OCI-LY7 (cell line): ENCODE measurements at regions not wholly inside any gene's neighbourhood (a gene's known extent, or its start where the extent isn't known, plus 50 kb on each side); places are given as distances from the start of the nearest gene placed in this dataset.

ENCODE experiments used
- BruUV-seq: library from RNA; stranded (reverse); fragments of 400-500 nt; replicated peaks from 2 replicates; lab custom pipeline; 2021; lab: Mats Ljungman, UMichigan
- CTCF ChIA-PET: fragments of 300-600 bp; sonication (Branson Sonifier 250); formaldehyde crosslinking; loops from one replicate; lab custom pipeline; 2022; ENCODE audit warnings: antibody characterized with exemption; ENCODE audit not compliant: unreplicated experiment; lab: Charles Lee
- POLR2A ChIA-PET: fragments of 300-600 bp; sonication (Branson Sonifier 250); formaldehyde crosslinking; loops from one replicate; lab custom pipeline; 2022; ENCODE audit warnings: antibody characterized with exemption; lab: Charles Lee
- DNase-seq: peaks from one replicate; pipeline ENCODE4 v3.0.0-alpha.2; 2015; ENCODE audit warnings: low spot score
- H2AFZ ChIP-seq: fragments of 200-600 bp; sonication (generic), shearing (Covaris generic); 2 replicates; pipeline ENCODE4 v1.6.1; 2014; ENCODE audit warnings: mild to moderate bottlenecking, antibody characterized with exemption, low read length, moderate library complexity
- H3K27ac ChIP-seq: fragments of 200-600 bp; sonication (generic); 2 replicates; pipeline ENCODE4 v1.5.1; 2014; ENCODE audit warnings: mixed run types, low read depth, mild to moderate bottlenecking, moderate library complexity, low read length, inconsistent platforms; ENCODE audit not compliant: poor library complexity, severe bottlenecking
- H3K36me3 ChIP-seq: fragments of 200-600 bp; sonication (generic); 2 replicates; pipeline ENCODE4 v1.6.1; 2014; ENCODE audit warnings: mild to moderate bottlenecking, antibody characterized with exemption, low read length, moderate library complexity, mixed read lengths; ENCODE audit not compliant: insufficient read depth
- H3K4me1 ChIP-seq: fragments of 200-600 bp; sonication (generic); 2 replicates; pipeline ENCODE4 v1.5.1; 2014; ENCODE audit warnings: mild to moderate bottlenecking, low read length; ENCODE audit not compliant: insufficient read depth, poor library complexity, severe bottlenecking
- H3K4me2 ChIP-seq: fragments of 200-600 bp; sonication (generic); 2 replicates; pipeline ENCODE4 v1.6.1; 2014; ENCODE audit warnings: mild to moderate bottlenecking, low read length
- H3K4me3 ChIP-seq: fragments of 200-600 bp; sonication (generic); 2 replicates; pipeline ENCODE4 v1.5.1; 2014; ENCODE audit warnings: mild to moderate bottlenecking, low read depth, low read length; ENCODE audit not compliant: poor library complexity, severe bottlenecking
- H3K79me2 ChIP-seq: fragments of 200-600 bp; sonication (generic); 2 replicates; pipeline ENCODE4 v1.6.1; 2016; ENCODE audit warnings: low read depth, mild to moderate bottlenecking, low read length, moderate library complexity, mixed read lengths; ENCODE audit not compliant: insufficient read depth
- H3K9me2 ChIP-seq: fragments of 200-600 bp; sonication (generic); 2 replicates; pipeline ENCODE4 v1.6.1; 2016; ENCODE audit warnings: mild to moderate bottlenecking, low read length, mixed read lengths; ENCODE audit not compliant: insufficient read depth
- H3K9me3 ChIP-seq: fragments of 200-600 bp; sonication (generic); 2 replicates; pipeline ENCODE4 v1.6.1; 2014; ENCODE audit warnings: mild to moderate bottlenecking, mixed run types, low read length, mixed read lengths
- H4K20me1 ChIP-seq: fragments of 200-600 bp; sonication (generic); 2 replicates; pipeline ENCODE4 v1.6.1; 2014; ENCODE audit warnings: mild to moderate bottlenecking, antibody characterized with exemption, low read length, moderate library complexity, mixed read lengths; ENCODE audit not compliant: insufficient read depth
- EZH2phosphoT487 ChIP-seq: fragments of 200-600 bp; sonication (generic); IDR thresholded peaks from 2 replicates; pipeline ENCODE4 v1.6.1; 2018; ENCODE audit warnings: low read depth, borderline replicate concordance, mild to moderate bottlenecking, mixed run types, antibody characterized with exemption, low read length, moderate library complexity, mixed read lengths
- intact Hi-C: fragments of 100-400 bp; cut with micrococcal nuclease; formaldehyde crosslinking; loops from one replicate; pipeline ENCODE4 v1.10.0; 2022; ENCODE audit not compliant: unreplicated experiment
- TF ChIP-seq, protein P1 (sequence below): fragments of 200-600 bp; sonication (generic); conservative IDR thresholded peaks from 2 replicates; pipeline ENCODE4 v1.5.1; 2014; ENCODE audit warnings: mild to moderate bottlenecking, antibody characterized with exemption, low read length, moderate library complexity, mixed read lengths

DNA sequence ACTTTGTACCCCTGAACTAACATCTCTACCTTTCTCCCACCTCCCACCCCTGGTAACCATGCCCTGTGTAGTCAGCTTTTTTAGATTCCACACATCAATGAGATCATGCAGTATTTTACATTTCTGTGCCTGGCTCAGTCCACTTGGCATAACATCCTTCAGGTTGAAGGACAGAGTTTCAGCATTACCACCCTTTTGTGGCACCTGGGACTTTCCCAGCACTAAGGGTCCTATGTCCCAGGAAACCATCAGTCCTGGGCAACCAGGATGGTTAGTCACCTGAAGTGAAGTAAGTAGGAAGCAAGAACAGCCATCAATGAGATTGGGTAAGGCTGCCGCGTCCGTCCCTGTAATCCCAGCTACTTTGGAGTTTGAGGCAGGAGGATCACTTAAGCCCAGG is 370.6 kb downstream of the SIPA1L2 start:
- ChIA-PET CTCF (no interaction called here), POLR2A (interaction anchor here (1.3 kb wide), 1 partner anchor 11 kb away, joined by 3 read pairs; no protein-coding TSS in a partner anchor)
- Histone ChIP-seq H3K4me3 (no peak overlapping the region), H3K4me1 (no peaks in the 10 kb centered on the region), H3K9me3 (no peaks in the 10 kb centered on the region), H3K79me2 (no peaks in the 10 kb centered on the region), H3K9me2 (no peaks in the 10 kb centered on the region), H4K20me1 (no peaks in the 10 kb centered on the region), H3K36me3 (no peaks in the 10 kb centered on the region), H2AFZ (no peak overlapping the region), H3K4me2 (no peak overlapping the region), H3K27ac (no peak overlapping the region)
- BruUV-seq = no TSS peak
- intact Hi-C loops = no loop called here
- TF ChIP-seq, protein P1, sequence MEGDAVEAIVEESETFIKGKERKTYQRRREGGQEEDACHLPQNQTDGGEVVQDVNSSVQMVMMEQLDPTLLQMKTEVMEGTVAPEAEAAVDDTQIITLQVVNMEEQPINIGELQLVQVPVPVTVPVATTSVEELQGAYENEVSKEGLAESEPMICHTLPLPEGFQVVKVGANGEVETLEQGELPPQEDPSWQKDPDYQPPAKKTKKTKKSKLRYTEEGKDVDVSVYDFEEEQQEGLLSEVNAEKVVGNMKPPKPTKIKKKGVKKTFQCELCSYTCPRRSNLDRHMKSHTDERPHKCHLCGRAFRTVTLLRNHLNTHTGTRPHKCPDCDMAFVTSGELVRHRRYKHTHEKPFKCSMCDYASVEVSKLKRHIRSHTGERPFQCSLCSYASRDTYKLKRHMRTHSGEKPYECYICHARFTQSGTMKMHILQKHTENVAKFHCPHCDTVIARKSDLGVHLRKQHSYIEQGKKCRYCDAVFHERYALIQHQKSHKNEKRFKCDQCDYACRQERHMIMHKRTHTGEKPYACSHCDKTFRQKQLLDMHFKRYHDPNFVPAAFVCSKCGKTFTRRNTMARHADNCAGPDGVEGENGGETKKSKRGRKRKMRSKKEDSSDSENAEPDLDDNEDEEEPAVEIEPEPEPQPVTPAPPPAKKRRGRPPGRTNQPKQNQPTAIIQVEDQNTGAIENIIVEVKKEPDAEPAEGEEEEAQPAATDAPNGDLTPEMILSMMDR = no peak
- no peak for TF ChIP-seq EZH2phosphoT487
- no peak for DNase-seq

DNA sequence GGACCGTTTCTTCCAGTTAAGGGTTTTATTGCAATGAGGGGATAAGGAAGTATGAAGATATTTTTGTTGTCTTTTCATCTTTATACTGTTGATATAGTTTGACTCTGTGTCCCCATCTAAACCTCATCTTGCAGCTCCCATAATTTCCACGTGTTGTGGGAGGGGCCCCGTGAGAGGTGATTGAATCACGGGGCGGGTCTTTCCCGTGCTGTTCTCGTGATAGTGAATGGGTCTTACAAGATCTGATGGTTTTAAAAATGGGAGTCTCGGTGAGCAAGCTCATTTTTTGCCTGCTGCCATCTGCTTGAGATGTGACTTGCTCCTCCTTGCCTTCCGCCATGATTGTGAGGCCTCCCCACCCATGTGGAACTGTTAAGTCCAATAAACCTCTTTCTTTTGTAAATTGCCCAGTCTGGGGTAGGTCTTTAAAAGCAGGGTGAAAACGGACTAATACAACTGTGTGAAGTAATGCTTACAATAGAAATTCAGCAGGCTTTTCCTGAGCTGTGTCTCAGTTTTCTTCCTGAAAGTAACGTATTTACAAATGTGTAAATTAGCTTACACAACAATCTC is 377.3 kb downstream of the SIPA1L2 start:
- intact Hi-C loops = no loop called here
- no peak overlapping the region for H2AFZ ChIP-seq
- no peaks in the 10 kb centered on the region for H3K9me2 ChIP-seq
- H3K27ac ChIP-seq = no peak overlapping the region
- H4K20me1 ChIP-seq = no peaks in the 10 kb centered on the region
- no peaks in the 10 kb centered on the region for H3K4me1 ChIP-seq
- BruUV-seq = no TSS peak
- CTCF ChIA-PET = no interaction called here
- H3K9me3 ChIP-seq = no peaks in the 10 kb centered on the region
- POLR2A ChIA-PET = no interaction called here
- no peak overlapping the region for H3K4me3 ChIP-seq
- no peaks in the 10 kb centered on the region for H3K36me3 ChIP-seq
- H3K4me2 ChIP-seq = no peak overlapping the region
- no peak for DNase-seq
- TF ChIP-seq, protein P1 = no peak
- no peak for TF ChIP-seq EZH2phosphoT487
- H3K79me2 ChIP-seq = no peaks in the 10 kb centered on the region

DNA sequence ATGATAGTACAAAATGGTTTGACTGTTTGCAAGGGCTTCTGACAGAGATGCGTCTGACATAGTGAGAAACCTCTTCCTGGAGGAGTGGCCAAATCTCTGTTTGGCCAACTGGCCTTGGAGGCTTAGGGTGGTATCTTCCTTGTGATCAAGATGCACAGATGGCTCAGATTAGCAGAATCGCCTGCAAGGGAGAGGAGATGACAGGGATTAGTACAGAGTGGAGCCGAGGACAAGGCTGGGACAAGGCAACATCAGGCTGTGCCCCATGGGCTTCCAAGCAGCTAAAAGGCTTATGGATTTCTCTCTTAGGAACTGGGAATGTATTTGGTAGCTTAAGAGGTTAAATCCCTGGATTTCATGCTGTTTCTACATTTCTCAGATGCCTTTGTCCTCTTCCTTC is 379.1 kb downstream of the SIPA1L2 start:
- Histone ChIP-seq H3K4me1 (no peaks in the 10 kb centered on the region), H3K4me3 (no peak overlapping the region), H3K79me2 (no peaks in the 10 kb centered on the region), H3K9me2 (no peaks in the 10 kb centered on the region), H3K36me3 (no peaks in the 10 kb centered on the region), H2AFZ (no peak overlapping the region), H3K9me3 (no peaks in the 10 kb centered on the region), H4K20me1 (no peaks in the 10 kb centered on the region), H3K4me2 (no peak overlapping the region), H3K27ac (no peak overlapping the region)
- DNase-seq = no peak
- TF ChIP-seq EZH2phosphoT487 = no peak
- TF ChIP-seq, protein P1 = no peak
- BruUV-seq = no TSS peak
- CTCF ChIA-PET = no interaction called here
- intact Hi-C loops = no loop called here
- POLR2A ChIA-PET = no interaction called here
